Mesothelial cell of epicardium (in vitro differentiated cells): ENCODE measurements at regions not wholly inside any gene's neighbourhood (a gene's known extent, or its start where the extent isn't known, plus 50 kb on each side); places are given as distances from the start of the nearest gene placed in this dataset.

Experiments used
- DNase-seq, 2 experiments: peaks; one replicate each; pipeline ENCODE4 v3.0.0; 2021; ENCODE audit warnings: low spot score in 2 of 2; ENCODE audit not compliant: unreplicated experiment in 2 of 2
- H3K27ac Mint-ChIP-seq: 2 replicates; pipeline ENCODE4 v1.8.0; 2021; ENCODE audit warnings: mixed read lengths
- H3K27me3 Mint-ChIP-seq: 2 replicates; pipeline ENCODE4 v1.8.0; 2021; ENCODE audit warnings: low read depth, mixed read lengths
- H3K36me3 Mint-ChIP-seq: 2 replicates; pipeline ENCODE4 v1.8.0; 2021; ENCODE audit warnings: mixed read lengths
- H3K4me1 Mint-ChIP-seq: 2 replicates; pipeline ENCODE4 v1.8.0; 2021; ENCODE audit warnings: mixed read lengths
- H3K4me3 Mint-ChIP-seq: 2 replicates; pipeline ENCODE4 v1.8.0; 2021; ENCODE audit warnings: mild to moderate bottlenecking, moderate library complexity, mixed read lengths
- H3K9me3 Mint-ChIP-seq: 2 replicates; pipeline ENCODE4 v1.8.0; 2021; ENCODE audit warnings: mixed read lengths
- CTCF ChIP-seq: fragments of 200-600 bp; sonication (generic); IDR thresholded peaks from one replicate; pipeline ENCODE4 v1.5.0; 2021; ENCODE audit warnings: antibody characterized with exemption; ENCODE audit not compliant: unreplicated experiment

DNA sequence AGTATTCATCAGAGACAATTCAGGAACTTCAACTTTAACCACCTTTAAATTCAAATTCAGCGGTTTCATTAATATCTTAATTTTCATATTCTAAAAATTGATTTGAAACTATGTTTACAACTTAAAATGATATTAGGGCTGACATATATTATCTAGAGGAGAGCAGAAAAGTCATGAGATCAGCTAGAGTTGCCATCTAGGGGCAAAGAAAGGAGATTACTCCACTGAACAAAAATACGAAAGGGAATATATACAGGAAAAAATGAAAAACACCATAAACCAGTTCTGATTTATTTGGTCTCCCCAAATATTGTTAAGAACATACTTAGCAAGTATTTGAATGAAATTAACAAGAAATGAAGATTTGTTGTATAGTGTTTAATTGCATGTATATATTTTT, 946.3 kb downstream of the DTWD2 start:
- Mint-ChIP-seq H3K36me3 (no peaks in the 10 kb centered on the region), H3K9me3 (peaks cover 3% of the 10 kb centered on the region), H3K4me1 (no peaks in the 10 kb centered on the region), H3K27me3 (no peaks in the 10 kb centered on the region), H3K27ac (no peak overlapping the region), H3K4me3 (no peak overlapping the region)
- no peak for TF ChIP-seq CTCF
- no peak for DNase-seq

DNA sequence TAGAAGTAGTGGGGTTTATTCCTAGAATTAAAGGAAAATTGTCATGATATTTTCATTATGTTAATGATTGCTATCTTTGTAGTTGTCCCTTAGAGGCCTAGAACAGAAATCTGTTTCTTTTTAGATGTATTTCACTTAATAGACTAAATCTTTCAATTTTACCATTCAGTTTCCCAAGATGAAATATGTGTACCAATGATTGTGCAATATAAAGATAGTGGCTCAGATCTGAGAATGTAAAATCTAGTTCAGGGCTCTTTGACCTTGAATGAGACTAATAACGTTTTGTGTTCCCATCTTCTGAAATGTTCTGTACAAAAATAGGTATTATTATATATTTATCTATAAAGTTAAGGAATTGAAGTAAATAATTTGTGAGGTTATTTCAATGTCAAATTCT, 947.9 kb downstream of the DTWD2 start:
- no peaks in the 10 kb centered on the region for H3K27me3 Mint-ChIP-seq
- H3K4me3 Mint-ChIP-seq = no peak overlapping the region
- H3K4me1 Mint-ChIP-seq = no peaks in the 10 kb centered on the region
- peaks cover 3% of the 10 kb centered on the region for H3K9me3 Mint-ChIP-seq
- TF ChIP-seq CTCF = no peak
- H3K36me3 Mint-ChIP-seq = no peaks in the 10 kb centered on the region
- H3K27ac Mint-ChIP-seq = no peak overlapping the region
- DNase-seq = no peak

- Mint-ChIP-seq H3K27ac (no peak overlapping the region), H3K36me3 (peaks cover 2% of the 10 kb centered on the region), H3K9me3 (peaks cover 19% of the 10 kb centered on the region), H3K4me1 (no peaks in the 10 kb centered on the region), H3K27me3 (no peaks in the 10 kb centered on the region), H3K4me3 (no peak overlapping the region)
- DNase-seq = no peak
- no peak for TF ChIP-seq CTCF
Measured at GRCh38 chr5:118033686-118034338, 954.5 kb downstream of the DTWD2 start.

- Mint-ChIP-seq H3K27ac (no peak overlapping the region), H3K36me3 (peaks cover 2% of the 10 kb centered on the region), H3K4me3 (no peak overlapping the region), H3K4me1 (peaks cover 1% of the 10 kb centered on the region), H3K27me3 (no peaks in the 10 kb centered on the region), H3K9me3 (peaks cover 19% of the 10 kb centered on the region)
- DNase-seq = no peak
- TF ChIP-seq CTCF = no peak
Measured at GRCh38 chr5:118029807-118030206, 958.5 kb downstream of the DTWD2 start.

- H3K36me3 Mint-ChIP-seq = no peaks in the 10 kb centered on the region
- H3K4me3 Mint-ChIP-seq = no peak overlapping the region
- no peak for DNase-seq
- H3K27ac Mint-ChIP-seq = no peak overlapping the region
- peaks cover 10% of the 10 kb centered on the region for H3K4me1 Mint-ChIP-seq
- no peaks in the 10 kb centered on the region for H3K27me3 Mint-ChIP-seq
- H3K9me3 Mint-ChIP-seq = no peaks in the 10 kb centered on the region
- TF ChIP-seq CTCF = no peak
Measured at GRCh38 chr5:118022062-118022461, 966.3 kb downstream of the DTWD2 start.

DNA sequence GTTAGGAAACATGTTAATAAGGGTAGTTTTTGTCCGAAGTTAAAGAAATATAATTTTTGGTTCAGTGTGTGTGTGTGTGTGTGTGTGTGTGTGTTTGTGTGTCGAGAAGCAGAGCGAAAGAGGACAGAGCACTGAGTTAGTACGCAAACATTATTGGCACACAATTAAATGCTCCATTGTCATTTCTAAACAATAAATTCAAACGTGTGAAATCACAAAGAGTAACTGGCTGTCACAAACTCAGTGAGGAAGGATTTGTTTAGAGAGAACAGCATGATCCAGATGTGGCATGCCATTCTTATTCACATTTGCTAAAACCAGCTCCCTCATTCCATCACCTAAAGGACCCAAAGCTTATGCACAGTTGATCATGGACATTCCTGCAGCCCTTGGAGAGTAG, 970.8 kb downstream of the DTWD2 start:
- H3K4me1 Mint-ChIP-seq = peaks cover 14% of the 10 kb centered on the region
- no peak for DNase-seq
- H3K27ac Mint-ChIP-seq = no peak overlapping the region
- no peaks in the 10 kb centered on the region for H3K36me3 Mint-ChIP-seq
- no peak for TF ChIP-seq CTCF
- H3K27me3 Mint-ChIP-seq = no peaks in the 10 kb centered on the region
- no peaks in the 10 kb centered on the region for H3K9me3 Mint-ChIP-seq
- H3K4me3 Mint-ChIP-seq = no peak overlapping the region
